Upper lobe of left lung (tissue), 6 donors: ENCODE measurements at regions not wholly inside any gene's neighbourhood (a gene's known extent, or its start where the extent isn't known, plus 50 kb on each side); places are given as distances from the start of the nearest gene placed in this dataset.

Source experiments
- ATAC-seq, 2 donors: fragments of 200-7000 bp; cut with Tn5 transposase; one replicate each; pipeline ENCODE4 v1.9.1; 2022; ENCODE audit warnings: mild to moderate bottlenecking in 2 of 2, moderate library complexity in 2 of 2; ENCODE audit not compliant: low FRiP score in 2 of 2
- DNase-seq, 2 donors: peaks; one replicate each; pipeline ENCODE4 v3.0.0-alpha.2; 2019 to 2020
- H3K27ac ChIP-seq, 4 donors: fragments of 200-600 bp; sonication (generic); one replicate each; pipeline ENCODE4 v1.5.1; 2016 to 2019
- H3K27me3 ChIP-seq, 4 donors: fragments of 200-600 bp; sonication (generic); one replicate each; pipeline ENCODE4 v1.5.1; 2017 to 2019
- H3K36me3 ChIP-seq, 4 donors: fragments of 200-600 bp; sonication (generic); one replicate each; pipeline ENCODE4 v1.5.1; 2016 to 2019
- H3K4me1 ChIP-seq, 4 donors: fragments of 200-600 bp; sonication (generic); one replicate each; pipeline ENCODE4 v1.5.1; 2018 to 2019
- H3K4me3 ChIP-seq, 4 donors: fragments of 200-600 bp; sonication (generic); one replicate each; pipeline ENCODE4 v1.5.1; 2017 to 2019; ENCODE audit warnings: mild to moderate bottlenecking in 2 of 4, moderate library complexity in 1 of 4
- H3K9me3 ChIP-seq, 4 donors: fragments of 200-600 bp; sonication (generic); one replicate each; pipeline ENCODE4 v1.5.1; 2018 to 2019
- CTCF ChIP-seq, 6 experiments: fragments of 450-650 bp in 4 of 6; fragments of 200-600 bp in 2 of 6; sonication (generic) in 2 of 6; IDR thresholded peaks; one replicate each; pipeline ENCODE4 v1.5.1; 2016 to 2019; ENCODE audit warnings: antibody characterized with exemption in 6 of 6
- EP300 ChIP-seq, 4 donors: sonication (generic); formaldehyde crosslinking; IDR thresholded peaks; one replicate each; pipeline ENCODE4 v1.5.1; 2017; ENCODE audit warnings: antibody characterized with exemption in 4 of 4, control low read depth in 2 of 4
- POLR2A ChIP-seq, 4 donors: fragments of 450-650 bp; IDR thresholded peaks; one replicate each; pipeline ENCODE4 v1.5.1; 2016 to 2017; ENCODE audit warnings: antibody characterized with exemption in 4 of 4, mild to moderate bottlenecking in 2 of 4
- POLR2AphosphoS5 ChIP-seq, 2 donors: sonication (generic); formaldehyde crosslinking; IDR thresholded peaks; one replicate each; pipeline ENCODE4 v1.5.1; 2017; ENCODE audit warnings: antibody characterized with exemption in 2 of 2
- WGBS, 2 donors: methylation state at CpG; one replicate each; pipeline ENCODE4 v1.1.5; 2017 to 2018; 5-methylcytosine and 5-hydroxymethylcytosine counted together
- donor health status: DM: no; HTN: no; CAD: no; lungs with moderate emphysema.
- donor health status: DM: no; HTN: yes; CAD: no; lungs with severe emphysema.

DNA sequence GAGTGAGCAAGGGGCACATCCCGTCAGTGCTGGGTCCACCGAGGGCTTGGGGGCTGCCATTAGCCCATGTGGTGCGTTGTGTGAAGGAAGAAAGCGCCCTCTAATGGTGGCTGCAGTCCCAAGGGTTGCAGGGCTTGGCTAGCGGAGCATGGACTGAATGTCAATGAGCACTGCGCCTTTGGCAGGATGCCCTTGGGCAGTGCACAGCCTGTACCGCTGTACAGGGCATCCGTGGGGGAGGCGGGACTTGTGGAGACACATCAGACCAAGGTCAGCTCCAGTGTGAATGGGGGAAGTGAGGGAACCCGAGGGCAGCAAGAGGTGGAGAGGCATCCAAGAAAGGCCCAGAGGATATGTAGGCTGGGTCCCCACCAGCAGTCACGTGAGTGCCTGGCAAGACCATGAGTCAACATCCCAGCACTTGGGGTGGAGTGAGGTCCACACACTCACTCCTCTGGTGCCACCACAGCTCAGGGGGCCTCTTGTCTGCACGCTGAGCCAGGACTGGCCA lies 75.5 kb upstream of the MED9 start:
- 71 to 79% methylated on average over 10 to 12 of the region's 12 CpGs for WGBS, 2 donors
- H3K4me1 ChIP-seq, result peaks cover 8 to 25% (median 23%) of the 10 kb centered on the region in 4 donors
- peak in 1 of 2 donors; percentile 52 for DNase-seq

GRCh38 chr17:17402558-17402957 lies 74.2 kb upstream of the MED9 start:
- Histone ChIP-seq H3K27ac (no peak overlapping the region), H3K9me3 (no peaks in the 10 kb centered on the region), H3K36me3 (no peaks in the 10 kb centered on the region), H3K4me3 (no peak overlapping the region), H3K4me1 (peaks cover 8 to 25% (median 23%) of the 10 kb centered on the region in 4 donors), H3K27me3 (no peaks in the 10 kb centered on the region)
- 83 to 84% methylated on average over 6 of the region's 6 CpGs for WGBS, 2 donors
- ATAC-seq (no peak), DNase-seq (no peak)
- no peak for TF ChIP-seq POLR2A (IDR thresholded peaks at IDR 0.05)
- TF ChIP-seq POLR2AphosphoS5 (IDR thresholded peaks at IDR 0.05), result no peak
- no peak for TF ChIP-seq CTCF (IDR thresholded peaks at IDR 0.05)
- TF ChIP-seq EP300 (IDR thresholded peaks at IDR 0.05), result no peak

More for the DNA sequence above, 75.5 kb upstream of the MED9 start:
- H3K9me3 ChIP-seq, result no peaks in the 10 kb centered on the region
- no peak overlapping the region for H3K27ac ChIP-seq
- TF ChIP-seq POLR2A (IDR thresholded peaks at IDR 0.05) (no peak), EP300 (IDR thresholded peaks at IDR 0.05) (no peak), POLR2AphosphoS5 (IDR thresholded peaks at IDR 0.05) (no peak), CTCF (IDR thresholded peaks at IDR 0.05) (peak in 2 of 6 experiments; percentile 25 to 27)
- H3K4me3 ChIP-seq, result no peak overlapping the region
- H3K36me3 ChIP-seq, result no peaks in the 10 kb centered on the region
- no peak for ATAC-seq
- H3K27me3 ChIP-seq, result no peaks in the 10 kb centered on the region

- WGBS, 2 donors, result 56 to 80% methylated on average over 3 to 6 of the region's 6 CpGs
- Histone ChIP-seq H3K36me3 (no peaks in the 10 kb centered on the region), H3K4me3 (no peak overlapping the region), H3K4me1 (peaks cover 8 to 25% (median 22%) of the 10 kb centered on the region in 4 donors), H3K9me3 (no peaks in the 10 kb centered on the region), H3K27ac (no peak overlapping the region), H3K27me3 (no peaks in the 10 kb centered on the region)
- no peak for TF ChIP-seq EP300 (IDR thresholded peaks at IDR 0.05)
- no peak for TF ChIP-seq POLR2AphosphoS5 (IDR thresholded peaks at IDR 0.05)
- TF ChIP-seq POLR2A (IDR thresholded peaks at IDR 0.05), result no peak
- TF ChIP-seq CTCF (IDR thresholded peaks at IDR 0.05), result no peak
- DNase-seq (no peak), ATAC-seq (no peak)
Measured at GRCh38 chr17:17403065-17403464, 73.7 kb upstream of the MED9 start.

DNA sequence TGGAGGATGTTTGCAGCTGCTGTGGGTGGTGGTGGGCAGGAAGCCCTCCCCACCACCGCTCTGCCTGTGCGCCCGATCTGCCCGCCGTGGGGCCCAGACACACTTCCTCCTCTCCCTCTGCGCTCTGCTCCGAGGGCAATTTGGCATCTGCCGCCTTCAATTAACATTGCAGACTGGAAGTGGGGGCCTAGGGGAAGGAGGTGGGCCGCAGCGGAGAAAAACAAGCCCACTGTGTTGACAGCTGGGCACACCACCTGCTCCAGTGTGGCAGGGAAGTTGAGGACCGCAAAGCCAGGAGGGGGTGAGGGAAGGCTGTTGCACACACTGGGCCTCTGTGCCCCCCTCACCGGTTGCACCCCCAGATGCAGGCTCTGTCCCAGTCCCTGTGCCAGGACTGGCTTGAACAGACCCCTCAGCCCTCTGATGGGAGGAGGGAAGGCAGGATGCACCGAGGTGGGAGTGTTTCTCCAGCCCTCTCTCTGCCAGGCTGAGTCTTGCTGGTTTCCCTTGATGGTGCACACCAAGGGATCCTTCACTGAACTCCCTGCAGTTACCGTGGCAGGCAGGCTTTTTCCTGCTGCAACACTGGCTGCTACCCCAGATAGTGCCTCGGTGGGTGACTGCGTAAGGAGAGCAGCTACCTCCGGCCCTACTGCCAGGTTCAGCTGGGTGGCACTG lies 72.8 kb upstream of the MED9 start:
- H3K36me3 ChIP-seq, result no peaks in the 10 kb centered on the region
- no peak overlapping the region for H3K4me3 ChIP-seq
- DNase-seq, result peak in 1 of 2 donors; percentile 82
- H3K9me3 ChIP-seq, result no peaks in the 10 kb centered on the region
- peak overlapping the region in 1 of 4 donors; percentile 32 for H3K27ac ChIP-seq
- peak in 1 of 2 donors; percentile 47 for ATAC-seq
- H3K27me3 ChIP-seq, result no peaks in the 10 kb centered on the region
- TF ChIP-seq EP300 (IDR thresholded peaks at IDR 0.05) (no peak), CTCF (IDR thresholded peaks at IDR 0.05) (no peak), POLR2A (IDR thresholded peaks at IDR 0.05) (no peak), POLR2AphosphoS5 (IDR thresholded peaks at IDR 0.05) (no peak)
- peaks cover 6 to 18% (median 14%) of the 10 kb centered on the region in 4 donors for H3K4me1 ChIP-seq
- WGBS, 2 donors, result 34 to 42% methylated on average over 12 to 17 of the region's 17 CpGs
